Activated CD4-positive, alpha-beta T cell treated with anti-CD3 and anti-CD28 coated beads, Interleukin-2, amount 10 ng/mL, durations not matched to agents 24 days and 14 days (primary cell): ENCODE measurements at regions not wholly inside any gene's neighbourhood (a gene's known extent, or its start where the extent isn't known, plus 50 kb on each side); places are given as distances from the start of the nearest gene placed in this dataset.
"Not testable (repeated sequence)": the region's sequence is repeated elsewhere in the genome, so short reads cannot be mapped to it uniquely, and the experiment has no call there.

Experiments
- DNase-seq: peaks from one replicate; pipeline ENCODE4 v3.0.0; 2022
- H3K27ac Mint-ChIP-seq: one replicate; pipeline ENCODE4 v1.8.0; 2022; ENCODE audit warnings: mild to moderate bottlenecking, mixed read lengths
- H3K27me3 Mint-ChIP-seq: one replicate; pipeline ENCODE4 v1.8.0; 2022; ENCODE audit warnings: mixed read lengths
- H3K36me3 Mint-ChIP-seq: one replicate; pipeline ENCODE4 v1.8.0; 2022; ENCODE audit warnings: low read depth, mild to moderate bottlenecking, mixed read lengths
- H3K4me1 Mint-ChIP-seq: one replicate; pipeline ENCODE4 v1.8.0; 2021; ENCODE audit warnings: mixed read lengths
- H3K4me3 Mint-ChIP-seq: one replicate; pipeline ENCODE4 v1.8.0; 2022; ENCODE audit warnings: mild to moderate bottlenecking, moderate library complexity, mixed read lengths
- H3K9me3 Mint-ChIP-seq: one replicate; pipeline ENCODE4 v1.8.0; 2021; ENCODE audit warnings: mixed read lengths
- intact Hi-C: fragments of 100-400 bp; cut with micrococcal nuclease; formaldehyde crosslinking; loops from one replicate; pipeline ENCODE4 v1.15.1; 2023

DNA sequence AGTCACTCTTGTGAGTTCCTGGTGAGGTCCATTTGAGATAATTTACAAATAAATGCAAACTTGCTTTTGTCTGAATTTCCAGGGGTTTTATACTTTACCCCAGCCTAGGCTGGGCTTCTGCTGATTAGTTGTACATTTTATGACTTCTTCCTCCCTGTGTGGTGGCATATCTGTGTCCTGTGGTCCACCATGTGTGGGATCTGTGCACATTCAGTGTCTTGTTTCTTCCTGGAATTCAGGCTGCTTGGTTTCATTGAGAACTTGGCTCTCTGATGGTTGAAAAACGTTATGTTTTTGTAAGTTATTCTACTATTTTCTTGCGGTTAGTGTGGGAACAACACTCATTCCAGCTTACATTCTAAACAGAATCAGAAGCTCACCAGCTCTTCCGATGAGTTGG lies 523.4 kb upstream of the PFKP start:
- Mint-ChIP-seq H3K9me3 (no peaks in the 10 kb centered on the region), H3K4me3 (no peak overlapping the region), H3K36me3 (no peaks in the 10 kb centered on the region), H3K4me1 (no peaks in the 10 kb centered on the region), H3K27me3 (no peaks in the 10 kb centered on the region), H3K27ac (no peak overlapping the region)
- DNase-seq: no peak
- intact Hi-C loops: no loop called here

DNA sequence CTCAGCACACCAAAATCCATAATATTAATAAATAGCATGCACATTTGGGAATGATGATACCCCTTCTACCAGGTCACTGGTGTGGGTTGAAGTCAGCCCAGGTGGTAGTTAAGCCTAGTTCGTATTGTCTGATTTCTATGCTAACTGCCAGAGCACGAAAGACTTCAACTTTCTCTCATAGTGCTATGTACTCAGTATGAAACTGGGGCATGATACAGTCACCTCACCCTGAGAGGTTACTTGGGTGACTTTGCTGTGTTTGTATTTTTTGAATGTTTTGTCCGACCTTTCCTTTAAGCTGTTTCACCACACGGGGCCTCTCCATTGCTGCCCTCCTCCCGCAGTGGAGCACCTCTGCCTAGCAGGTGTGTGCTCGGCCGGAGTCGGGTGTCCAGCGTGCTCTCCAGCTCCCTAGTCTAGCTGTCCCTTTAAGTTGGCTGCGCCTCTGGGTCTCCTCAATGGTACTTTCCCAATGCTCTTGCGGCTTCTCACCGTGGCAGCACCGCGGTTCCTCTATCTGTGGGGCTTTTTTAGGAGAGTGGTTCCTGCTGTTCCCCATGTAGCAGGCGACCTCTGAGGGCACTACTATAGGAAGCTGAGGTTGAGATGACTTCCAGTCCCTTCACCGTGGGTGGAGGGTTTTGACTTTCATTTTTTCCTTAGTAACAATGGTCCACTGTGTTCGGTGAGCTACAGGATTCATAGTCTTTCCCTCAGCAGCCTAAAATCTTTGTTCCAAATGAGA lies 524.0 kb upstream of the PFKP start:
- no peak overlapping the region for H3K27ac Mint-ChIP-seq
- H3K4me1 Mint-ChIP-seq: no peaks in the 10 kb centered on the region
- no peak for DNase-seq
- no peaks in the 10 kb centered on the region for H3K36me3 Mint-ChIP-seq
- intact Hi-C loops: no loop called here
- H3K27me3 Mint-ChIP-seq: no peaks in the 10 kb centered on the region
- H3K4me3 Mint-ChIP-seq: no peak overlapping the region
- H3K9me3 Mint-ChIP-seq: no peaks in the 10 kb centered on the region

DNA sequence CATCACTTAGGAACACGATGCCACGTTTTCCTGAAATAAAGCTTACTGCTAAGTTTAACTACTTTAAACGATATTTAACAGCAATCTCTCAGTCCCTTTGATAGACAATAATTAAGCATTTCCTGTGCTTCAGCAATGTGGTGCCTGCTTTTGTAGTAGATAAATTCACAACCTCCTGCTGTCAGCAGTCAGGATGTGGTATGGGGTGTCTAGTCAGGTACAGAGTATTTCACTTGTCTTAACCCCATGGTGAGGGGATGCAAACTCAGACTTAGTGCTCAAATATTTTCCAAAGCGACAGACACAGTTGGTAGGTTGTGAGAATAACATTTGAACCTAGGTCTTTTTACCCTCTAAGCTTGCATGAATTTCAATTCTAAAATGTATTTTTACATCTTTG lies 526.2 kb upstream of the PFKP start:
- no peak for DNase-seq
- no peaks in the 10 kb centered on the region for H3K36me3 Mint-ChIP-seq
- H3K27me3 Mint-ChIP-seq: no peaks in the 10 kb centered on the region
- intact Hi-C loops: no loop called here
- H3K4me1 Mint-ChIP-seq: no peaks in the 10 kb centered on the region
- no peak overlapping the region for H3K27ac Mint-ChIP-seq
- H3K4me3 Mint-ChIP-seq: no peak overlapping the region
- no peaks in the 10 kb centered on the region for H3K9me3 Mint-ChIP-seq

DNA sequence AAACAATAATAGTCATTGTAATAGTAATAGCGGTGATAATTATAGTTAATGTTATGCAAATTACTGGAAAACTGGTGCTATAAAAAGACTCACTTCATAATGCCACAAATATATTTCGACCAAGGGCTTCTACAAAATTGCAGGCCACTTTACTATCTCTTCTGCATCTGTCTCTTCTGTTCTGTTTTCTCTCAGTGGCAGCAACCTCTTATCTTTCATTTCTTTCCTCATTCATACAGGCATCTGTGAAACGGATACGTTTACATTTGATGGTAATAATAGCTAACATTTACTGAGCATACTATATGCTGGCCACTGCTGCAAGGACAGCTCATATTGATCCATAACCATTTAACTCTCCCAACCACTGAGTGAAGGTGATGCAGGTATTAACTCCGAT lies 537.4 kb upstream of the PFKP start:
- DNase-seq: no peak
- H3K36me3 Mint-ChIP-seq: no peaks in the 10 kb centered on the region
- H3K9me3 Mint-ChIP-seq: no peaks in the 10 kb centered on the region
- no peak overlapping the region for H3K27ac Mint-ChIP-seq
- H3K27me3 Mint-ChIP-seq: no peaks in the 10 kb centered on the region
- no peaks in the 10 kb centered on the region for H3K4me1 Mint-ChIP-seq
- intact Hi-C loops: no loop called here
- H3K4me3 Mint-ChIP-seq: no peak overlapping the region

GRCh38 chr10:2525781-2526180 lies 541.6 kb upstream of the PFKP start:
- no peaks in the 10 kb centered on the region for H3K36me3 Mint-ChIP-seq
- no peaks in the 10 kb centered on the region for H3K27me3 Mint-ChIP-seq
- H3K27ac Mint-ChIP-seq: no peak overlapping the region
- DNase-seq: no peak
- H3K4me3 Mint-ChIP-seq: no peak overlapping the region
- H3K4me1 Mint-ChIP-seq: no peaks in the 10 kb centered on the region
- intact Hi-C loops: no loop called here
- no peaks in the 10 kb centered on the region for H3K9me3 Mint-ChIP-seq

DNA sequence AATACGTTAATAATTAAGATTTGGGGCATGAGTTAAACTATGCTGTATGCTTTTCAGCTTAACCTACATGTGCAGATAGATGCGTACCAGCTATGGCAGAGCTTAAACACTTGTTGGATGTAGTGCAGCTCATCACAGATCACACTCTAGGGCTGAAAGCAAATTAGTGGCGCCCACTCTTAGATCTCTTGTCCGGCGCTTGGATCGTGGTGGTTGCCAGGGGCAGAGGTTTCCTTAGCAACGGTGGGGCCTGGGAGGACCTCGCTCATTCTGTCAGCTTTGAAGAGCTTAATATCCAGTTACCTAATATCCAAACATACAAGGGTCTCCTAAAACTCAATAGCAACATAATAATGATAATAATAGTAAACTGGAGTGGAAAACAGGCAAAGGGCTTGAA lies 548.2 kb upstream of the PFKP start:
- Mint-ChIP-seq H3K36me3 (no peaks in the 10 kb centered on the region), H3K4me1 (no peaks in the 10 kb centered on the region), H3K27ac (no peak overlapping the region), H3K9me3 (no peaks in the 10 kb centered on the region), H3K27me3 (no peaks in the 10 kb centered on the region), H3K4me3 (no peak overlapping the region)
- intact Hi-C loops: no loop called here
- DNase-seq: no peak

- Mint-ChIP-seq H3K27me3 (no peaks in the 10 kb centered on the region), H3K4me1 (no peaks in the 10 kb centered on the region), H3K4me3 (no peak overlapping the region), H3K36me3 (no peaks in the 10 kb centered on the region), H3K27ac (no peak overlapping the region), H3K9me3 (no peaks in the 10 kb centered on the region)
- intact Hi-C loops: no loop called here
- DNase-seq: no peak
Measured at GRCh38 chr10:2509081-2509531, 558.2 kb upstream of the PFKP start.

GRCh38 chr10:2501366-2501940 lies 565.9 kb upstream of the PFKP start:
- intact Hi-C loops, H3K4me3 Mint-ChIP-seq, H3K36me3 Mint-ChIP-seq, DNase-seq, H3K27me3 Mint-ChIP-seq, H3K4me1 Mint-ChIP-seq, H3K27ac Mint-ChIP-seq: not testable (repeated sequence)
- peaks cover 15% of the 10 kb centered on the region for H3K9me3 Mint-ChIP-seq

DNA sequence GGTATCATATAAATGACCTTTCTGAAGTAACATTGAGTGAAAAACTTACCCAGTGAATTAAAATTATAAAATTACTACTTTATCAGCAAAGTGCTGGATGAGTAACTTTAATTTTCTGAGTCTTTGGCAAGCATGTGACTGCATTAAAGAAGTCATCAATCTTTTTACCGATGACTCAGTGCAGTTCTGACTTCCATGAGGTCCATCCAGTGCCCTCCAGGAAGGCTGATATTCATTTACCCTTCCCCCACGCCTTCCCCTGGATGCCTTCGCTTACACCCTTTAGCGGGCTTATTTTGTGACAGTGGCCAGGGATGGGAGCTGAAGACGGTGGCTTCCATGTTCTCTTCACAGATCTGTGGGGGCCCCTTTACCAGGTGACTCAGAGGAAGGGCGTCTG lies 572.9 kb upstream of the PFKP start:
- H3K36me3 Mint-ChIP-seq: no peaks in the 10 kb centered on the region
- DNase-seq: no peak
- H3K9me3 Mint-ChIP-seq: peaks cover 4% of the 10 kb centered on the region
- H3K4me3 Mint-ChIP-seq: no peak overlapping the region
- no peaks in the 10 kb centered on the region for H3K27me3 Mint-ChIP-seq
- H3K4me1 Mint-ChIP-seq: no peaks in the 10 kb centered on the region
- no peak overlapping the region for H3K27ac Mint-ChIP-seq
- intact Hi-C loops: no loop called here

- no peaks in the 10 kb centered on the region for H3K27me3 Mint-ChIP-seq
- intact Hi-C loops: no loop called here
- no peak for DNase-seq
- H3K9me3 Mint-ChIP-seq: no peaks in the 10 kb centered on the region
- no peak overlapping the region for H3K4me3 Mint-ChIP-seq
- no peak overlapping the region for H3K27ac Mint-ChIP-seq
- H3K4me1 Mint-ChIP-seq: no peaks in the 10 kb centered on the region
- no peaks in the 10 kb centered on the region for H3K36me3 Mint-ChIP-seq
Measured at GRCh38 chr10:2488446-2489005, 578.8 kb upstream of the PFKP start.

DNA sequence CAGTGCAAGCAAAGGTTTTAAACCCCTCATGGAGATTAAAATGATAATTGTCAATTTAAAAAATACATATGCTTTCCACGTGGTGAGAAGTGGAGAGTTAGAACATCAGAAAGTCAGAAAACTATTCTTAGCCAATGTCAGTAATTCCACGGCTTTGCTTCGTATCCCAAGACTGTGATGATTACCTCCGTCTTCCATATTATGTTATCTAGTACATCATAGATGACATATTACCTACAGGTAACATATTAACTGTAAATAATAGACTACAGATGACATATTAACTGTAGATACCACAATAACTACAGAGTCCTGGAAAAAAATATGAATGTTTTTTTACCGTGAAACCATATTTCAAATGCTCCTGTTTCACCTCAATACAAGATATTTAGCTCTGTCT lies 579.4 kb upstream of the PFKP start:
- Mint-ChIP-seq H3K4me1 (no peaks in the 10 kb centered on the region), H3K27me3 (no peaks in the 10 kb centered on the region), H3K4me3 (no peak overlapping the region), H3K9me3 (no peaks in the 10 kb centered on the region), H3K27ac (no peak overlapping the region), H3K36me3 (no peaks in the 10 kb centered on the region)
- no peak for DNase-seq
- intact Hi-C loops: no loop called here

- Mint-ChIP-seq H3K27ac (no peak overlapping the region), H3K4me3 (no peak overlapping the region), H3K27me3 (no peaks in the 10 kb centered on the region), H3K4me1 (no peaks in the 10 kb centered on the region), H3K36me3 (no peaks in the 10 kb centered on the region), H3K9me3 (peaks cover 12% of the 10 kb centered on the region)
- DNase-seq: no peak
- intact Hi-C loops: no loop called here
Measured at GRCh38 chr10:2478656-2479055, 588.7 kb upstream of the PFKP start.

- Mint-ChIP-seq H3K27me3 (no peaks in the 10 kb centered on the region), H3K4me3 (no peak overlapping the region), H3K27ac (no peak overlapping the region), H3K9me3 (peaks cover 12% of the 10 kb centered on the region), H3K36me3 (no peaks in the 10 kb centered on the region), H3K4me1 (no peaks in the 10 kb centered on the region)
- no peak for DNase-seq
- intact Hi-C loops: no loop called here
Measured at GRCh38 chr10:2476812-2477553, 590.4 kb upstream of the PFKP start.

GRCh38 chr10:2476218-2476811 lies 591.0 kb upstream of the PFKP start:
- no peaks in the 10 kb centered on the region for H3K36me3 Mint-ChIP-seq
- no peak overlapping the region for H3K4me3 Mint-ChIP-seq
- intact Hi-C loops: no loop called here
- H3K27me3 Mint-ChIP-seq: no peaks in the 10 kb centered on the region
- H3K27ac Mint-ChIP-seq: no peak overlapping the region
- H3K9me3 Mint-ChIP-seq: peaks cover 9% of the 10 kb centered on the region
- DNase-seq: no peak
- H3K4me1 Mint-ChIP-seq: no peaks in the 10 kb centered on the region
